GM21360 (cell line): ENCODE measurements at regions not wholly inside any gene's neighbourhood (a gene's known extent, or its start where the extent isn't known, plus 50 kb on each side); places are given as distances from the start of the nearest gene placed in this dataset.

ENCODE experiments used
- ATAC-seq: cut with Tn5 transposase; IDR thresholded peaks from one replicate; pipeline ENCODE4 v1.9.1; 2021; ENCODE audit warnings: mild to moderate bottlenecking, moderate library complexity; ENCODE audit not compliant: unreplicated experiment

GRCh38 chr2:128702616-128703015 is 383.9 kb upstream of the HS6ST1 start:
- no peak for ATAC-seq

- no peak for ATAC-seq
Measured at GRCh38 chr2:128708106-128708816, 389.6 kb upstream of the HS6ST1 start.

GRCh38 chr2:128710242-128710641 is 391.6 kb upstream of the HS6ST1 start:
- no peak for ATAC-seq

- ATAC-seq, result no peak
Measured at GRCh38 chr2:128710729-128711128, 392.1 kb upstream of the HS6ST1 start.

GRCh38 chr2:128714285-128714684 is 395.6 kb upstream of the HS6ST1 start:
- ATAC-seq, result no peak

GRCh38 chr2:128714851-128715312 is 396.2 kb upstream of the HS6ST1 start:
- ATAC-seq, result no peak

GRCh38 chr2:128715360-128715759 is 396.7 kb upstream of the HS6ST1 start:
- ATAC-seq, result no peak

GRCh38 chr2:128716299-128716721 is 397.6 kb upstream of the HS6ST1 start:
- no peak for ATAC-seq

- no peak for ATAC-seq
Measured at GRCh38 chr2:128717758-128718710, 399.4 kb upstream of the HS6ST1 start.

GRCh38 chr2:128720080-128721022 is 401.7 kb upstream of the HS6ST1 start:
- ATAC-seq, result no peak

GRCh38 chr2:128721096-128721495 is 402.4 kb upstream of the HS6ST1 start:
- ATAC-seq, result no peak

GRCh38 chr2:128722489-128722888 is 403.8 kb upstream of the HS6ST1 start:
- no peak for ATAC-seq

GRCh38 chr2:128724547-128724946 is 405.9 kb upstream of the HS6ST1 start:
- no peak for ATAC-seq

GRCh38 chr2:128724972-128725371 is 406.3 kb upstream of the HS6ST1 start:
- no peak for ATAC-seq

- no peak for ATAC-seq
Measured at GRCh38 chr2:128726236-128726635, 407.6 kb upstream of the HS6ST1 start.

GRCh38 chr2:128726911-128727310 is 408.2 kb upstream of the HS6ST1 start:
- no peak for ATAC-seq

- ATAC-seq, result no peak
Measured at GRCh38 chr2:128727404-128727803, 408.7 kb upstream of the HS6ST1 start.

- ATAC-seq, result no peak
Measured at GRCh38 chr2:128727914-128728313, 409.2 kb upstream of the HS6ST1 start.

- no peak for ATAC-seq
Measured at GRCh38 chr2:128729051-128729450, 410.4 kb upstream of the HS6ST1 start.

- ATAC-seq, result no peak
Measured at GRCh38 chr2:128731994-128732650, 413.5 kb upstream of the HS6ST1 start.
